Vagina (tissue), 2 donors: ENCODE measurements at regions not wholly inside any gene's neighbourhood (a gene's known extent, or its start where the extent isn't known, plus 50 kb on each side); places are given as distances from the start of the nearest gene placed in this dataset.

Experiments
- POLR2AphosphoS5 ChIP-seq, 2 donors: sonication (generic); formaldehyde crosslinking; IDR thresholded peaks; one replicate each; pipeline ENCODE4 v1.9.0; 2017; ENCODE audit warnings: antibody characterized with exemption in 2 of 2, mild to moderate bottlenecking in 2 of 2, low read depth in 1 of 2; ENCODE audit not compliant: insufficient read depth in 1 of 2
- TF ChIP-seq, protein P1 (sequence below), 3 experiments: fragments of 450-650 bp in 2 of 3; fragments of 200-600 bp in 1 of 3; sonication (generic) in 1 of 3; IDR thresholded peaks; one replicate each; pipeline ENCODE4 v1.5.1; 2017 to 2019; ENCODE audit warnings: antibody characterized with exemption in 3 of 3, mild to moderate bottlenecking in 2 of 3, moderate library complexity in 2 of 3

DNA sequence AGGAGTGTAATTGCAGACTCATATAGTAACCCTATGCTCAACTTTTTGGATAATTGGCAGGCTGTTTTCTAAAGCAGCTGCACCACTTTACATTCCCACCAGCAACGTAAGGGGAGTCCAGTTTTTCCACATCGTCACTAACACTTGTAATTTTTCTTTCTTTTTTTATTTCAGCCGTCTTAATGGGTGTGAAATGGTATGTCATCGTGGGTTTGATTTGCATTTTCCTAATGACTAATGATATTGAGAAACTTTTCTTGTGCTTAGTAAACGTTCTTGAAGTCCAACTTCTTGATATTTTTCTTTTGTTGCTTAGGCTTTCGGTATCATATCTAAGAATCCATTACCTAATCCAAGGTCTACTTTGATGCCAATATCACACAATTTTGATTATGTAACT is 95.3 kb upstream of the IL1RAPL1 start:
- TF ChIP-seq POLR2AphosphoS5 (IDR thresholded peaks at IDR 0.05; ENCODE audit: insufficient read depth in 1 of 2, low read depth in 1 of 2), result no peak
- TF ChIP-seq, protein P1, sequence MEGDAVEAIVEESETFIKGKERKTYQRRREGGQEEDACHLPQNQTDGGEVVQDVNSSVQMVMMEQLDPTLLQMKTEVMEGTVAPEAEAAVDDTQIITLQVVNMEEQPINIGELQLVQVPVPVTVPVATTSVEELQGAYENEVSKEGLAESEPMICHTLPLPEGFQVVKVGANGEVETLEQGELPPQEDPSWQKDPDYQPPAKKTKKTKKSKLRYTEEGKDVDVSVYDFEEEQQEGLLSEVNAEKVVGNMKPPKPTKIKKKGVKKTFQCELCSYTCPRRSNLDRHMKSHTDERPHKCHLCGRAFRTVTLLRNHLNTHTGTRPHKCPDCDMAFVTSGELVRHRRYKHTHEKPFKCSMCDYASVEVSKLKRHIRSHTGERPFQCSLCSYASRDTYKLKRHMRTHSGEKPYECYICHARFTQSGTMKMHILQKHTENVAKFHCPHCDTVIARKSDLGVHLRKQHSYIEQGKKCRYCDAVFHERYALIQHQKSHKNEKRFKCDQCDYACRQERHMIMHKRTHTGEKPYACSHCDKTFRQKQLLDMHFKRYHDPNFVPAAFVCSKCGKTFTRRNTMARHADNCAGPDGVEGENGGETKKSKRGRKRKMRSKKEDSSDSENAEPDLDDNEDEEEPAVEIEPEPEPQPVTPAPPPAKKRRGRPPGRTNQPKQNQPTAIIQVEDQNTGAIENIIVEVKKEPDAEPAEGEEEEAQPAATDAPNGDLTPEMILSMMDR (IDR thresholded peaks at IDR 0.05), result no peak
